ENCODE measurements at regions not wholly inside any gene's neighbourhood (a gene's known extent, or its start where the extent isn't known, plus 50 kb on each side); places are given as distances from the start of the nearest gene placed in this dataset.

GRCh38 chr17:79387783-79388182 is 223.1 kb downstream of the RBFOX3 start:
- no peak for TF ChIP-seq CTCF (optimal IDR thresholded peaks at IDR 0.05 in 1 of 3, IDR thresholded peaks at IDR 0.05 in 1 of 3, conservative IDR thresholded peaks at IDR 0.05 in 1 of 3; ENCODE audit: extremely low read depth in 1 of 3, insufficient read depth in 2 of 3, low read length in 3 of 3)
- TF ChIP-seq EZH2 (IDR thresholded peaks at IDR 0.05; ENCODE audit: low read length), result no peak

All from keratinocyte (primary cell).